Kidney epithelial cell (primary cell): ENCODE measurements at regions not wholly inside any gene's neighbourhood (a gene's known extent, or its start where the extent isn't known, plus 50 kb on each side); places are given as distances from the start of the nearest gene placed in this dataset.
A peak's percentile ranks its signal among the peaks of the same experiment; 100 is the strongest.
"Not testable (repeated sequence)": the region's sequence is repeated elsewhere in the genome, so short reads cannot be mapped to it uniquely, and the experiment has no call there.

ENCODE experiments used
- DNase-seq: peaks from one replicate; pipeline ENCODE4 v3.0.0-alpha.2; 2010; ENCODE audit warnings: low read depth
- H3K27me3 ChIP-seq: 2 replicates; pipeline ENCODE4 v1.6.0; 2011; ENCODE audit warnings: low read length; ENCODE audit not compliant: control insufficient read depth, insufficient read depth
- H3K36me3 ChIP-seq: 2 replicates; pipeline ENCODE4 v1.5.1; 2011; ENCODE audit warnings: low read length; ENCODE audit not compliant: control insufficient read depth, insufficient read depth
- H3K4me3 ChIP-seq: 2 replicates; pipeline ENCODE4 v1.5.1; 2011; ENCODE audit warnings: low read depth, mild to moderate bottlenecking, control low read depth, low read length
- CTCF ChIP-seq: IDR thresholded peaks from 2 replicates; pipeline ENCODE4 v1.5.1; 2011; ENCODE audit warnings: mild to moderate bottlenecking, moderate library complexity, low read length, control low read depth, inconsistent platforms; ENCODE audit not compliant: insufficient read depth, poor library complexity, severe bottlenecking

DNA sequence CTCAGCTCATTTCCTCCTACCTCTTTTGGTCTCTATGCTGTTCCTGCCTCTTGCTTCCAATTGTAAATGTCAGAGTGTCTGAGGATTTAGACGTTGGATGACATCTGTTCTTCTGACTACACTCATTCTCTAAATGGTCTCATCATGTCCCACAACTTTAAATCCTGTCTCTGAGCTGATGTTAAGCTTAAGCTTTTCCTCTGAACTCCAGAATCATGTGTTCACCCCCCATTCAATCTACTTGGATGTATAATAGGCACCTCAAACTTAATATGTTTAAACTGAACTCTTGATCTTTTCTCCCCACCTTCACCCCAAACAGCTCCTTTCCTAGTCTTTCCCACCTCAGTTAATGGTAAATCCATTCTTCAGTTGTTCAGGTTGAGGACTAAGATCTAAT is 433.6 kb downstream of the CSNK1G3 start:
- DNase-seq = no peak
- no peak for TF ChIP-seq CTCF
- Histone ChIP-seq H3K4me3 (no peak overlapping the region), H3K36me3 (no peaks in the 10 kb centered on the region), H3K27me3 (no peaks in the 10 kb centered on the region)

GRCh38 chr5:123943151-123943550 is 431.2 kb downstream of the CSNK1G3 start:
- TF ChIP-seq CTCF = no peak
- H3K36me3 ChIP-seq = no peaks in the 10 kb centered on the region

GRCh38 chr5:123940416-123940815 is 428.4 kb downstream of the CSNK1G3 start:
- H3K36me3 ChIP-seq = no peaks in the 10 kb centered on the region
- no peaks in the 10 kb centered on the region for H3K27me3 ChIP-seq
- no peak for TF ChIP-seq CTCF
- no peak overlapping the region for H3K4me3 ChIP-seq
- no peak for DNase-seq

More at GRCh38 chr5:123943151-123943550, 431.2 kb downstream of the CSNK1G3 start:
- H3K27me3 ChIP-seq = no peaks in the 10 kb centered on the region
- no peak overlapping the region for H3K4me3 ChIP-seq
- no peak for DNase-seq

GRCh38 chr5:123937230-123937629 is 425.3 kb downstream of the CSNK1G3 start:
- H3K27me3 ChIP-seq = no peaks in the 10 kb centered on the region
- H3K4me3 ChIP-seq = no peak overlapping the region
- peak; percentile 3 for TF ChIP-seq CTCF
- H3K36me3 ChIP-seq = no peaks in the 10 kb centered on the region
- no peak for DNase-seq

- TF ChIP-seq CTCF = no peak
- H3K4me3 ChIP-seq = no peak overlapping the region
- no peaks in the 10 kb centered on the region for H3K36me3 ChIP-seq
- H3K27me3 ChIP-seq = no peaks in the 10 kb centered on the region
- no peak for DNase-seq
These were observed 424.6 kb downstream of the CSNK1G3 start for GRCh38 chr5:123936548-123936947.

DNA sequence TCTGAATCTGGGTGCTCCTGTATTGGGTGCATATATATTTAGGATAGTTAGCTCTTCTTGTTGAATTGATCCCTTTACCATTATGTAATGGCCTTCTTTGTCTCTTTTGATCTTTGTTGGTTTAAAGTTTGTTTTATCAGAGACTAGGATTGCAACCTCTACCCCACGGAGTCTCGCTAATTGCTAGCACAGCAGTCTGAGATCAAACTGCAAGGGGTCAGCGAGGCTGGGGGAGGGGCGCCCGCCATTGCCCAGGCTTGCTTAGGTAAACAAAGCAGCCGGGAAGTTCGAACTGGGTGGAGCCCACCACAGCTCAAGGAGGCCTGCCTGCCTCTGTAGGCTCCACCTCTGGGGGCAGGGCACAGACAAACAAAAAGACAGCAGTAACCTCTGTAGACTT is 421.8 kb downstream of the CSNK1G3 start:
- H3K27me3 ChIP-seq, H3K36me3 ChIP-seq, H3K4me3 ChIP-seq, DNase-seq: not testable (repeated sequence)
